Neuronal stem cell (in vitro differentiated cells): ENCODE measurements at regions not wholly inside any gene's neighbourhood (a gene's known extent, or its start where the extent isn't known, plus 50 kb on each side); places are given as distances from the start of the nearest gene placed in this dataset.

Experiments used
- DNase-seq: peaks from one replicate; pipeline ENCODE4 v3.0.0-alpha.2; 2013; ENCODE audit warnings: low spot score
- H2AFZ ChIP-seq: one replicate; pipeline ENCODE4 v1.6.1; 2013; ENCODE audit warnings: mild to moderate bottlenecking, low read length, inconsistent platforms
- H2AK5ac ChIP-seq: 2 replicates; pipeline ENCODE4 v1.6.1; 2013; ENCODE audit warnings: low read depth, mild to moderate bottlenecking, inconsistent platforms, low read length, moderate library complexity, mixed read lengths
- H2BK120ac ChIP-seq: 2 replicates; pipeline ENCODE4 v1.6.1; 2013; ENCODE audit warnings: low read depth, mild to moderate bottlenecking, inconsistent platforms, low read length, moderate library complexity, mixed read lengths
- H2BK12ac ChIP-seq: one replicate; pipeline ENCODE4 v1.6.1; 2013; ENCODE audit warnings: low read length, inconsistent platforms
- H2BK15ac ChIP-seq: 2 replicates; pipeline ENCODE4 v1.6.1; 2013; ENCODE audit warnings: mild to moderate bottlenecking, low read length, inconsistent platforms, mixed read lengths
- H2BK5ac ChIP-seq: one replicate; pipeline ENCODE4 v1.6.1; 2013; ENCODE audit warnings: inconsistent platforms, mild to moderate bottlenecking, low read length, moderate library complexity
- H3K14ac ChIP-seq: one replicate; pipeline ENCODE4 v1.6.1; 2013; ENCODE audit warnings: low read length, inconsistent platforms
- H3K18ac ChIP-seq: 2 replicates; pipeline ENCODE4 v1.6.1; 2013; ENCODE audit warnings: low read length, inconsistent platforms
- H3K23ac ChIP-seq: 2 replicates; pipeline ENCODE4 v1.6.1; 2013; ENCODE audit warnings: low read depth, mild to moderate bottlenecking, mixed read lengths, low read length, inconsistent platforms; ENCODE audit not compliant: poor library complexity
- H3K27ac ChIP-seq: replicated peaks from 3 replicates; pipeline ENCODE4 v1.5.1; 2013; ENCODE audit warnings: low read length, inconsistent platforms
- H3K27me3 ChIP-seq, 3 experiments: 2 replicates each; pipeline ENCODE4 v1.6.1; 2013; ENCODE audit warnings: low read length in 3 of 3, mild to moderate bottlenecking in 2 of 3, inconsistent platforms in 1 of 3, low read depth in 1 of 3, mixed read lengths in 1 of 3, moderate library complexity in 1 of 3; ENCODE audit not compliant: control insufficient read depth in 3 of 3, insufficient read depth in 3 of 3
- H3K36me3 ChIP-seq, 2 donors: replicated peaks in 1 of 2; 2 replicates each; pipeline ENCODE4 v1.6.1; 2013; ENCODE audit warnings: low read length in 2 of 2; ENCODE audit not compliant: control insufficient read depth in 2 of 2, insufficient read depth in 2 of 2
- H3K4ac ChIP-seq: 2 replicates; pipeline ENCODE4 v1.6.1; 2013; ENCODE audit warnings: inconsistent platforms, mild to moderate bottlenecking, low read length, moderate library complexity
- H3K4me1 ChIP-seq, 2 donors: 1 replicate in 1 of 2; 2 replicates in 1 of 2; pipeline ENCODE4 v1.6.1; 2013; ENCODE audit warnings: low read length in 2 of 2, low read depth in 1 of 2; ENCODE audit not compliant: control insufficient read depth in 2 of 2, insufficient read depth in 1 of 2
- H3K4me2 ChIP-seq: one replicate; pipeline ENCODE4 v1.6.1; 2013; ENCODE audit warnings: mild to moderate bottlenecking, low read length, inconsistent platforms; ENCODE audit not compliant: insufficient read depth, poor library complexity, severe bottlenecking
- H3K4me3 ChIP-seq, 2 donors: 2 replicates each; pipeline ENCODE4 v1.5.1; 2013; ENCODE audit warnings: low read length in 2 of 2, mild to moderate bottlenecking in 2 of 2, inconsistent platforms in 1 of 2, moderate library complexity in 1 of 2
- H3K79me1 ChIP-seq: one replicate; pipeline ENCODE4 v1.6.1; 2013; ENCODE audit warnings: low read depth, mild to moderate bottlenecking, inconsistent platforms, low read length, moderate library complexity
- H3K9ac ChIP-seq: one replicate; pipeline ENCODE4 v1.6.1; 2013; ENCODE audit warnings: mild to moderate bottlenecking, low read depth, low read length, inconsistent platforms; ENCODE audit not compliant: poor library complexity
- H3K9me3 ChIP-seq, 2 donors: replicated peaks in 1 of 2; 2 replicates each; pipeline versions ENCODE3 to v1.6.1; 2013; ENCODE audit warnings: low read length in 2 of 2, mild to moderate bottlenecking in 2 of 2, inconsistent platforms in 1 of 2, low read depth in 1 of 2, mixed read lengths in 1 of 2, moderate library complexity in 1 of 2; ENCODE audit not compliant: control insufficient read depth in 2 of 2, insufficient read depth in 1 of 2
- H4K8ac ChIP-seq: one replicate; pipeline ENCODE4 v1.6.1; 2013; ENCODE audit warnings: low read depth, mild to moderate bottlenecking, inconsistent platforms, low read length, moderate library complexity
- H4K91ac ChIP-seq: one replicate; pipeline ENCODE4 v1.6.1; 2013; ENCODE audit warnings: low read length, low read depth, mild to moderate bottlenecking, inconsistent platforms; ENCODE audit not compliant: poor library complexity
- WGBS, 2 donors: extraction: QIAGEN DNeasy Blood & Tissue Kit; methylation state at CpG; one replicate each; pipeline ENCODE4 v1.1.7; 2013; ENCODE audit warnings: missing lambda C conversion rate in 2 of 2, mixed read lengths in 1 of 2; ENCODE audit not compliant: insufficient read length in 2 of 2, insufficient replicate concordance in 1 of 2; ENCODE audit errors: extremely low coverage in 2 of 2; 5-methylcytosine and 5-hydroxymethylcytosine counted together

DNA sequence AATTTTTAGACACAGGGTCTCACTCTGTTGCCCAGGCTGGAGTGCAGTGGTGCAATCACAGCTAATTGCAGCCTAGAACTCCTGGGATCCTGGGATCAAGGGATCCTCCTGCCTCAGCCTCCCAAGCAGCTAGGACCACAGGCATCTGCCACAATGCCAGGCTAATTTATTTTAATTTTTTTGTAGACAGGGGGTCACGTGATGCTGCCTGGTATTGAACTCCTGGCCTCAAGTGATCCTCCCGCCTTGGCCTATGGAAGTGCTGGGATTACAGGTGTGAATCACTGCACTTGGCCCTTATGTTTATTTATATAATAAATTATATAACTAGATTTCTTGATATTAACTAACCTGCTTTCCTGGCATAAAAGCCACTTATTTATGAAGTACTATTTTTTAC is 1081.7 kb upstream of the FANCL start:
- no peak overlapping the region for H4K91ac ChIP-seq
- H3K79me1 ChIP-seq = no peaks in the 10 kb centered on the region
- no peak for DNase-seq
- H3K23ac ChIP-seq = no peak overlapping the region
- H3K4me3 ChIP-seq = no peak overlapping the region
- H2BK120ac ChIP-seq = no peak overlapping the region
- H3K27ac ChIP-seq = no peak overlapping the region
- H3K9ac ChIP-seq = no peak overlapping the region
- H2AFZ ChIP-seq = no peak overlapping the region
- H3K18ac ChIP-seq = no peak overlapping the region
- H3K4ac ChIP-seq = no peak overlapping the region
- H3K9me3 ChIP-seq = no peaks in the 10 kb centered on the region
- H3K4me1 ChIP-seq = no peaks in the 10 kb centered on the region
- no peak overlapping the region for H2BK15ac ChIP-seq
- H2BK12ac ChIP-seq = no peak overlapping the region
- no peak overlapping the region for H2AK5ac ChIP-seq
- no peaks in the 10 kb centered on the region for H3K27me3 ChIP-seq
- no peaks in the 10 kb centered on the region for H3K36me3 ChIP-seq
- no CpG with 5 or more reads among the region's 2 CpGs for WGBS, 2 donors
- no peak overlapping the region for H3K4me2 ChIP-seq
- H4K8ac ChIP-seq = no peak overlapping the region
- H3K14ac ChIP-seq = no peak overlapping the region
- H2BK5ac ChIP-seq = no peak overlapping the region

DNA sequence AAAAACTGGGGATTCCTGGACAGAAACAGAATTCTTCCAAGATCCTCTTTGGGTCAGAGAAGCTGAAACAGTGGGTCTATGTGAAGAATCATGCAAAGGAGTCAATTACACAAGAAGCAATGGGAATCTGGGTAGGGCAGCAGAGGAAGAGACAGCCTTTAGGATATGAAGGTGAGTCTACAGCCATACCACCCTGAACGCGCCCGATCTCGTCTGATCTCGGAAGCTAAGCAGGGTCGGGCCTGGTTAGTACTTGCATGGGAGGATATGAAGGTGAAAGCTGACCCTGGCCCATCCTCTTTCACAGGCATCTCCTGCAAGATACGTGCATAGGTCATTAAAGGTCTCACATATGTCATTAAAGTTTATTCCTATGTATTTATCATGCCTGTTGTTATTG is 1080.9 kb upstream of the FANCL start:
- H2BK12ac ChIP-seq = no peak overlapping the region
- H3K14ac ChIP-seq = no peak overlapping the region
- no peak for DNase-seq

DNA sequence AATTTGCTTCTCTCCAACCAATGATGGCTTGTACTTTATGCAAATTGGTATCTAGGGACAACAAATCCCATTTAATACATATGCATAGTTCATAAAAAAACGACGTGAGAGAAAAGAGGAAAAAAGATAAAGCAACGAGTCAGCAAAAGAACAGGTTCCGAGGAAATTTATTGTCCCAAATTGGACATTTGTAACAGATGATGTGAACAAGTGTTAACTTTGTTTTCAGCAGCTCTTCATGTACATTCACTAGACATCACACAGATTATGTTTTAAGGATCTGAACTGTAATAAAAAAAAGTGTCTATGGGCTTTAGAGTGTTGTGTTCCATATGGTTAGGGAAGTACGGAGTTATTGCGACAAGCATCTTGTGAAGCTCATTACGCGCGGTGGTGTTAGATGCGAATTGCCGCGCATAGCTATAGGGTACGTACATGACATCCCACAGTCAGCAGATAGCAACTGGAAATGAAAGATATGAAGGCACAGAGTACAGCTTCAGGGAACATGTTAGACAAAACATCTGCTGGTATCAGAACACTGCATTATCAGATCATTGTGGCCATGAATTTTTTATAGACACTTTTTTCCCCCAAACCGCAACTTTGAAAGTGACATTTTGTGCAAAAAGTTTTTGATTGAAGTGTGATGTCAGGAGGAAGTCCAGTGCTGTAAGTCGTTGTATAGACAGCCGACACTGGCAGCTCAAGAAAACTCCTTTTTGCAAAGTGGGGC is 1073.1 kb upstream of the FANCL start:
- Histone ChIP-seq H2BK5ac (no peak overlapping the region), H2BK15ac (no peak overlapping the region)
- DNase-seq = no peak

More for the DNA sequence above, 1080.9 kb upstream of the FANCL start:
- no peak overlapping the region for H2AFZ ChIP-seq
- WGBS, 2 donors = no CpG with 5 or more reads among the region's 7 CpGs
- H3K27me3 ChIP-seq = no peaks in the 10 kb centered on the region
- no peaks in the 10 kb centered on the region for H3K4me1 ChIP-seq
- H2AK5ac ChIP-seq = no peak overlapping the region
- H2BK120ac ChIP-seq = no peak overlapping the region
- H2BK5ac ChIP-seq = no peak overlapping the region
- no peak overlapping the region for H4K8ac ChIP-seq
- H3K4me3 ChIP-seq = no peak overlapping the region
- no peak overlapping the region for H4K91ac ChIP-seq
- H3K23ac ChIP-seq = no peak overlapping the region
- no peak overlapping the region for H3K4me2 ChIP-seq
- no peaks in the 10 kb centered on the region for H3K36me3 ChIP-seq
- no peak overlapping the region for H3K18ac ChIP-seq
- H3K9ac ChIP-seq = no peak overlapping the region
- no peak overlapping the region for H2BK15ac ChIP-seq
- no peaks in the 10 kb centered on the region for H3K79me1 ChIP-seq
- no peak overlapping the region for H3K4ac ChIP-seq
- no peak overlapping the region for H3K27ac ChIP-seq
- H3K9me3 ChIP-seq = no peaks in the 10 kb centered on the region

DNA sequence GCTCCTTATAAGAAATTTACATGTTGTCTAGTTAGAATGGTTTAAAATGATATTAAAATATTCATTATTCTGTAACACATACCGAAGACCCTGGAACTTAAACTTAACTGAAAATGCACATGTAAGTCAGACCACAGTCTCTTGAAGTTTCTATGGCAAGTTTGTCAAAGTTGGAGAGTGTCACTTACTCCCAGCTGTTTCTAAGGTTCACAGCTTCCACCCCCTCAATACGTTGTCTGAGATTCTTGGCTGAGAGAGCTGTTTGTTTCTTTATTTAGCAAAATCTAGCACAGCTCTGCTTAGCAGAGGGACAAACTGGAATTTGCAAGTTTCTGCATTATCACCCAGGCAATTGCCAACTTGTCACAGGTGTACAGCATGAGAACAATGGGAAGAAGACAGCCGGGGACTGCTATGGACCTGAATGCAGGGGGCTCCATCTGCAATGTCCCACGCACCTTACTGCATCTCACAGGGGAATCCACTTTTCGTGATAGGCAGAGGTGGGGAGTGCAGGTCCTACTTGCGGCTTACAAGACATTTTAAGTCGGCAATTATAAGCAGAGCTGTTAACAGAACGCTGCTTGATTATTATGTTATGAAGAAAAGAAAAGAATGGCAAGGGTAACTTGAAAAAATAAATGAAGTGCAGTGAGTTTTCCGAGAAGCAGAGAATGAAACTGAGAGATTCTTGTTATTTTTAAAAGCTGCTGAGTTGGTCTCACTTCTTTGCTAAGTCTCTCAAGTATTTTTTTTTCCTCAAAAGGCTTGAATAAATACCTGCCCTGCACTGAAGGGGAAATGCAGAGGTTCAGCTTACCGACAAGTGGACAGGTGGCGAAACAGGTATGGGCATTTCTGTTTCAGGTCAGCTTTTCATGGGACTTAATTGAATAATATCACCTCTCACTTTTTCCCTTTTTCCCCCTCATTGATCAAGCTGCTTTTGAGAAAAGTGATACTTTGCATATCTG is 1072.1 kb upstream of the FANCL start:
- H3K79me1 ChIP-seq = no peaks in the 10 kb centered on the region
- H2BK5ac ChIP-seq = no peak overlapping the region
- no peak overlapping the region for H3K4ac ChIP-seq
- H3K36me3 ChIP-seq = no peaks in the 10 kb centered on the region
- no peaks in the 10 kb centered on the region for H3K27me3 ChIP-seq
- no peak overlapping the region for H3K27ac ChIP-seq
- H2AK5ac ChIP-seq = no peak overlapping the region
- H2BK12ac ChIP-seq = no peak overlapping the region
- no peaks in the 10 kb centered on the region for H3K9me3 ChIP-seq
- H4K91ac ChIP-seq = no peak overlapping the region
- H3K4me2 ChIP-seq = no peak overlapping the region
- no peak for DNase-seq
- no peak overlapping the region for H2AFZ ChIP-seq
- no peak overlapping the region for H4K8ac ChIP-seq
- H3K14ac ChIP-seq = no peak overlapping the region
- H3K18ac ChIP-seq = no peak overlapping the region
- no peak overlapping the region for H2BK120ac ChIP-seq
- H2BK15ac ChIP-seq = no peak overlapping the region
- no peak overlapping the region for H3K23ac ChIP-seq
- no peak overlapping the region for H3K4me3 ChIP-seq
- H3K4me1 ChIP-seq = no peaks in the 10 kb centered on the region
- no CpG with 5 or more reads among the region's 11 CpGs for WGBS, 2 donors
- H3K9ac ChIP-seq = no peak overlapping the region

More for the DNA sequence above, 1073.1 kb upstream of the FANCL start:
- Histone ChIP-seq H3K27me3 (no peaks in the 10 kb centered on the region), H2BK12ac (no peak overlapping the region), H3K18ac (no peak overlapping the region), H3K4me1 (no peaks in the 10 kb centered on the region), H3K79me1 (no peaks in the 10 kb centered on the region), H3K36me3 (no peaks in the 10 kb centered on the region), H3K14ac (no peak overlapping the region), H3K4me2 (no peak overlapping the region), H3K4me3 (no peak overlapping the region), H3K9ac (no peak overlapping the region), H2AK5ac (no peak overlapping the region), H3K23ac (no peak overlapping the region), H4K8ac (no peak overlapping the region), H3K9me3 (no peaks in the 10 kb centered on the region), H4K91ac (no peak overlapping the region), H2AFZ (no peak overlapping the region), H3K27ac (no peak overlapping the region), H2BK120ac (no peak overlapping the region), H3K4ac (no peak overlapping the region)
- no CpG with 5 or more reads among the region's 16 CpGs for WGBS, 2 donors
